GM12878 (cell line): ENCODE measurements at regions not wholly inside any gene's neighbourhood (a gene's known extent, or its start where the extent isn't known, plus 50 kb on each side); places are given as distances from the start of the nearest gene placed in this dataset.

Experiments used
- ATAC-seq: fragments of 200-7000 bp; cut with Tn5 transposase; 3 replicates; pipeline ENCODE4 v1.9.1; 2020; ENCODE audit warnings: mild to moderate bottlenecking, moderate library complexity
- BruUV-seq: library from RNA; stranded (reverse); fragments of 400-500 nt; replicated peaks from 2 replicates; lab custom pipeline; 2021; lab: Mats Ljungman, UMichigan
- CTCF ChIA-PET: fragments of 300-600 bp; sonication (Branson Sonifier 250); formaldehyde crosslinking; extraction: SDS; loops from one replicate; lab custom pipeline; 2021; ENCODE audit warnings: inconsistent platforms; lab: Yijun Ruan, JAX
- POLR2A ChIA-PET: fragments of 350-600 bp; formaldehyde crosslinking; extraction: SDS; loops from one replicate; lab custom pipeline; 2021; ENCODE audit warnings: inconsistent platforms; lab: Charles Lee
- RAD21 ChIA-PET: fragments of 300-600 bp; sonication (Branson Sonifier 250); formaldehyde crosslinking; loops from one replicate; lab custom pipeline; 2023; ENCODE audit warnings: antibody characterized with exemption; ENCODE audit not compliant: unreplicated experiment; lab: Charles Lee
- SMC1A ChIA-PET: fragments of 300-600 bp; sonication (Branson Sonifier 250); formaldehyde crosslinking; loops from one replicate; lab custom pipeline; 2023; ENCODE audit not compliant: unreplicated experiment, uncharacterized antibody; lab: Charles Lee
- DNase-seq: peaks from one replicate; pipeline ENCODE4 v3.0.0-alpha.2; 2011; ENCODE audit warnings: low read depth, low spot score
- FAIRE-seq: peaks from 3 replicates; lab custom pipeline; 2011; peaks lifted over from hg19 to GRCh38; lab: Jason Lieb, UNC
- H2AFZ ChIP-seq: 2 replicates; pipeline ENCODE4 v1.6.0; 2011; ENCODE audit warnings: low read depth, low read length, control low read depth; ENCODE audit not compliant: control insufficient read depth
- H3K27ac ChIP-seq: 2 replicates; pipeline ENCODE4 v1.5.1; 2011; ENCODE audit warnings: control low read depth; ENCODE audit not compliant: control insufficient read depth, insufficient read depth
- H3K27me3 ChIP-seq, 2 experiments: replicated peaks in 1 of 2; 2 replicates each; pipeline versions ENCODE4 v1.6.0 to v1.6.1; 2011; ENCODE audit warnings: low read length in 1 of 2; ENCODE audit not compliant: control insufficient read depth in 2 of 2, insufficient read depth in 2 of 2
- H3K36me3 ChIP-seq, 2 experiments: 2 replicates each; pipeline ENCODE4 v1.5.1; 2011; ENCODE audit warnings: low read length in 1 of 2; ENCODE audit not compliant: control insufficient read depth in 2 of 2, insufficient read depth in 2 of 2
- H3K4me1 ChIP-seq: 2 replicates; pipeline ENCODE4 v1.6.1; 2011; ENCODE audit warnings: mild to moderate bottlenecking, low read length, moderate library complexity, mixed read lengths; ENCODE audit not compliant: control insufficient read depth, insufficient read depth
- H3K4me2 ChIP-seq: 2 replicates; pipeline ENCODE4 v1.6.0; 2011; ENCODE audit warnings: control low read depth; ENCODE audit not compliant: control insufficient read depth, insufficient read depth
- H3K4me3 ChIP-seq: fragments of 200-600 bp; sonication (generic); 2 replicates; pipeline ENCODE4 v1.5.1; 2016
- H3K79me2 ChIP-seq: 2 replicates; pipeline ENCODE4 v1.6.0; 2011; ENCODE audit warnings: low read length; ENCODE audit not compliant: control insufficient read depth, insufficient read depth
- H3K9ac ChIP-seq: 2 replicates; pipeline ENCODE4 v1.8.0; 2011; ENCODE audit warnings: low read length, control low read depth, mixed read lengths; ENCODE audit not compliant: control insufficient read depth, insufficient read depth
- H3K9me3 ChIP-seq: replicated peaks from 3 replicates; pipeline ENCODE4 v1.5.1; 2011; ENCODE audit warnings: mild to moderate bottlenecking, low read length; ENCODE audit not compliant: control insufficient read depth, insufficient read depth
- H4K20me1 ChIP-seq: 2 replicates; pipeline ENCODE4 v1.6.0; 2011; ENCODE audit not compliant: control insufficient read depth, insufficient read depth
- ASH2L ChIP-seq: fragments of 300-600, 200-600 bp; sonication (generic); IDR thresholded peaks from 2 replicates; pipeline ENCODE4 v1.6.1; 2017; ENCODE audit warnings: low read depth, mild to moderate bottlenecking, borderline replicate concordance
- CHD1 ChIP-seq: IDR thresholded peaks from 2 replicates; pipeline ENCODE4 v1.6.1; 2012; ENCODE audit warnings: low read depth, low read length, improper control_type of control experiment
- KAT2A ChIP-seq: conservative IDR thresholded peaks from 2 replicates; pipeline ENCODE4 v1.6.1; 2011; ENCODE audit warnings: low read depth, low read length; ENCODE audit not compliant: control insufficient read depth
- PAX5 ChIP-seq: IDR thresholded peaks from 2 replicates; pipeline ENCODE4 v1.6.1; 2011; ENCODE audit warnings: low read depth, low read length, borderline replicate concordance
- PML ChIP-seq: IDR thresholded peaks from 2 replicates; pipeline ENCODE4 v1.6.1; 2012; ENCODE audit warnings: low read length, inconsistent platforms
- POLR2A ChIP-seq: IDR thresholded peaks from 2 replicates; pipeline ENCODE4 v1.6.1; 2011; ENCODE audit warnings: low read depth, mild to moderate bottlenecking, low read length
- YY1 ChIP-seq: IDR thresholded peaks from 2 replicates; pipeline ENCODE4 v1.6.1; 2011; ENCODE audit warnings: low read depth, mild to moderate bottlenecking, low read length
- ZNF274 ChIP-seq: IDR thresholded peaks from one replicate; pipeline ENCODE4 v1.8.0; 2011; ENCODE audit not compliant: insufficient read length, insufficient read depth
- in situ Hi-C: fragments of 300-500 bp; cut with MboI; formaldehyde crosslinking; loops from 9 replicates; pipeline ENCODE4 v1.14.3; 2018; ENCODE audit warnings: mixed read lengths
- intact Hi-C: fragments of 100-400 bp; cut with micrococcal nuclease; formaldehyde crosslinking; loops from one replicate; pipeline ENCODE4 v1.14.2; 2022; ENCODE audit not compliant: unreplicated experiment
- TF ChIP-seq, protein P1 (sequence below): fragments of 150-350 bp; IDR thresholded peaks from 2 replicates; pipeline ENCODE4 v1.6.1; 2014; ENCODE audit warnings: mild to moderate bottlenecking, low read depth, low read length
- TF ChIP-seq, protein P2 (sequence below): IDR thresholded peaks from 2 replicates; pipeline ENCODE4 v1.6.1; 2012; ENCODE audit warnings: mild to moderate bottlenecking, low read depth, low read length
- TF ChIP-seq, protein P3 (sequence below): fragments of 450-650 bp; formaldehyde crosslinking; IDR thresholded peaks from 2 replicates; pipeline ENCODE4 v1.4.0; 2020; ENCODE audit warnings: mild to moderate bottlenecking, moderate library complexity

DNA sequence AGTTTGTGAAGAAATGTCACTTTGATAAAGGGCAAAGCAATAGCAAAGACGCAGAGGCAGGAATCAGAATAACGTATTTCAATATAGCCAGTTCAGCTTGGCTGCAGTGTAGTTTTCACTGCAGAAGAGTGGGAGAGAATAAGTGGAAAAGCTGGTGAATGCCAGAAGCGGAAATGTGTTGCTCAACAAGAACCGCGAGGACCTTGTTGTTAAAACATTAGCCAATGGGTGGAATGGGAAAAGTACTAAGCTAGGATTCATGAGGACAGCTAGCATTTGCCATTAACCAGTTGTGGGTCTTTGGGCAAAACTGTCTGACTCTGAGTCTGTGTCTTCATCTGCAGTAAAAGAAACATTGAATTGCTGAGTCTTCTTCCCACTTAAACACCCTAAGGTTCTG lies 292.9 kb upstream of the GRIP1 start (continued):
- TF ChIP-seq, protein P1, sequence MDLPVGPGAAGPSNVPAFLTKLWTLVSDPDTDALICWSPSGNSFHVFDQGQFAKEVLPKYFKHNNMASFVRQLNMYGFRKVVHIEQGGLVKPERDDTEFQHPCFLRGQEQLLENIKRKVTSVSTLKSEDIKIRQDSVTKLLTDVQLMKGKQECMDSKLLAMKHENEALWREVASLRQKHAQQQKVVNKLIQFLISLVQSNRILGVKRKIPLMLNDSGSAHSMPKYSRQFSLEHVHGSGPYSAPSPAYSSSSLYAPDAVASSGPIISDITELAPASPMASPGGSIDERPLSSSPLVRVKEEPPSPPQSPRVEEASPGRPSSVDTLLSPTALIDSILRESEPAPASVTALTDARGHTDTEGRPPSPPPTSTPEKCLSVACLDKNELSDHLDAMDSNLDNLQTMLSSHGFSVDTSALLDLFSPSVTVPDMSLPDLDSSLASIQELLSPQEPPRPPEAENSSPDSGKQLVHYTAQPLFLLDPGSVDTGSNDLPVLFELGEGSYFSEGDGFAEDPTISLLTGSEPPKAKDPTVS = no peak
- TF ChIP-seq POLR2A = no peak
- TF ChIP-seq ZNF274 = no peak
- no peak for TF ChIP-seq PAX5

DNA sequence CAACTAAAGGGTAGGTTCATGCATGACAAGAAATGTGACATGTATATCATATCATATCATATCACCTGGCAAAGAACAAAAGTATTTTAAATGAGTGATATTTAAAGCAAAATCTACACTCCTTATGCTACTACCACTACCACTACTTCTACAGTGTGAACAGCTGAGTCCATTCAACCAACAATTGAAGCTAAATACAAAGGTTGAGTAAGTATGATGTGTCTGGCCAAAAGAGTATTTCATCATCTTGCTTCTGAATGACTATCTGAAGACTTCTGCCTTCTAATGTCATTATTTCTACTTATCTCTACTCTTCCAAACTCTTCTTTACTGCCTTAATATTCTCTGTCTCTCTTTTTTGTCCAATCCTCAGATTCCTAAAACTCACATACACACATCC lies 292.6 kb upstream of the CAND1 start:
- Histone ChIP-seq H3K36me3 (no peaks in the 10 kb centered on the region), H4K20me1 (no peaks in the 10 kb centered on the region), H2AFZ (no peak overlapping the region), H3K27me3 (no peaks in the 10 kb centered on the region), H3K27ac (no peak overlapping the region), H3K9me3 (no peaks in the 10 kb centered on the region), H3K4me3 (no peak overlapping the region), H3K4me1 (no peaks in the 10 kb centered on the region), H3K9ac (no peak overlapping the region), H3K4me2 (no peak overlapping the region), H3K79me2 (no peaks in the 10 kb centered on the region)
- no TSS peak for BruUV-seq
- no peak for FAIRE-seq
- no peak for ATAC-seq
- no peak for TF ChIP-seq KAT2A
- TF ChIP-seq, protein P2, sequence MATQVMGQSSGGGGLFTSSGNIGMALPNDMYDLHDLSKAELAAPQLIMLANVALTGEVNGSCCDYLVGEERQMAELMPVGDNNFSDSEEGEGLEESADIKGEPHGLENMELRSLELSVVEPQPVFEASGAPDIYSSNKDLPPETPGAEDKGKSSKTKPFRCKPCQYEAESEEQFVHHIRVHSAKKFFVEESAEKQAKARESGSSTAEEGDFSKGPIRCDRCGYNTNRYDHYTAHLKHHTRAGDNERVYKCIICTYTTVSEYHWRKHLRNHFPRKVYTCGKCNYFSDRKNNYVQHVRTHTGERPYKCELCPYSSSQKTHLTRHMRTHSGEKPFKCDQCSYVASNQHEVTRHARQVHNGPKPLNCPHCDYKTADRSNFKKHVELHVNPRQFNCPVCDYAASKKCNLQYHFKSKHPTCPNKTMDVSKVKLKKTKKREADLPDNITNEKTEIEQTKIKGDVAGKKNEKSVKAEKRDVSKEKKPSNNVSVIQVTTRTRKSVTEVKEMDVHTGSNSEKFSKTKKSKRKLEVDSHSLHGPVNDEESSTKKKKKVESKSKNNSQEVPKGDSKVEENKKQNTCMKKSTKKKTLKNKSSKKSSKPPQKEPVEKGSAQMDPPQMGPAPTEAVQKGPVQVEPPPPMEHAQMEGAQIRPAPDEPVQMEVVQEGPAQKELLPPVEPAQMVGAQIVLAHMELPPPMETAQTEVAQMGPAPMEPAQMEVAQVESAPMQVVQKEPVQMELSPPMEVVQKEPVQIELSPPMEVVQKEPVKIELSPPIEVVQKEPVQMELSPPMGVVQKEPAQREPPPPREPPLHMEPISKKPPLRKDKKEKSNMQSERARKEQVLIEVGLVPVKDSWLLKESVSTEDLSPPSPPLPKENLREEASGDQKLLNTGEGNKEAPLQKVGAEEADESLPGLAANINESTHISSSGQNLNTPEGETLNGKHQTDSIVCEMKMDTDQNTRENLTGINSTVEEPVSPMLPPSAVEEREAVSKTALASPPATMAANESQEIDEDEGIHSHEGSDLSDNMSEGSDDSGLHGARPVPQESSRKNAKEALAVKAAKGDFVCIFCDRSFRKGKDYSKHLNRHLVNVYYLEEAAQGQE = no peak
- TF ChIP-seq ASH2L = no peak
- TF ChIP-seq, protein P3, sequence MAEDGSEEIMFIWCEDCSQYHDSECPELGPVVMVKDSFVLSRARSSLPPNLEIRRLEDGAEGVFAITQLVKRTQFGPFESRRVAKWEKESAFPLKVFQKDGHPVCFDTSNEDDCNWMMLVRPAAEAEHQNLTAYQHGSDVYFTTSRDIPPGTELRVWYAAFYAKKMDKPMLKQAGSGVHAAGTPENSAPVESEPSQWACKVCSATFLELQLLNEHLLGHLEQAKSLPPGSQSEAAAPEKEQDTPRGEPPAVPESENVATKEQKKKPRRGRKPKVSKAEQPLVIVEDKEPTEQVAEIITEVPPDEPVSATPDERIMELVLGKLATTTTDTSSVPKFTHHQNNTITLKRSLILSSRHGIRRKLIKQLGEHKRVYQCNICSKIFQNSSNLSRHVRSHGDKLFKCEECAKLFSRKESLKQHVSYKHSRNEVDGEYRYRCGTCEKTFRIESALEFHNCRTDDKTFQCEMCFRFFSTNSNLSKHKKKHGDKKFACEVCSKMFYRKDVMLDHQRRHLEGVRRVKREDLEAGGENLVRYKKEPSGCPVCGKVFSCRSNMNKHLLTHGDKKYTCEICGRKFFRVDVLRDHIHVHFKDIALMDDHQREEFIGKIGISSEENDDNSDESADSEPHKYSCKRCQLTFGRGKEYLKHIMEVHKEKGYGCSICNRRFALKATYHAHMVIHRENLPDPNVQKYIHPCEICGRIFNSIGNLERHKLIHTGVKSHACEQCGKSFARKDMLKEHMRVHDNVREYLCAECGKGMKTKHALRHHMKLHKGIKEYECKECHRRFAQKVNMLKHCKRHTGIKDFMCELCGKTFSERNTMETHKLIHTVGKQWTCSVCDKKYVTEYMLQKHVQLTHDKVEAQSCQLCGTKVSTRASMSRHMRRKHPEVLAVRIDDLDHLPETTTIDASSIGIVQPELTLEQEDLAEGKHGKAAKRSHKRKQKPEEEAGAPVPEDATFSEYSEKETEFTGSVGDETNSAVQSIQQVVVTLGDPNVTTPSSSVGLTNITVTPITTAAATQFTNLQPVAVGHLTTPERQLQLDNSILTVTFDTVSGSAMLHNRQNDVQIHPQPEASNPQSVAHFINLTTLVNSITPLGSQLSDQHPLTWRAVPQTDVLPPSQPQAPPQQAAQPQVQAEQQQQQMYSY (CRISPR knock-in tag) = no peak
- TF ChIP-seq YY1 = no peak
- no peak for TF ChIP-seq CHD1
- no peak for TF ChIP-seq PML
- ChIA-PET SMC1A (no interaction called here), RAD21 (no interaction called here), POLR2A (no interaction called here), CTCF (interaction anchor here (0.6 kb wide), 1 partner anchor 52 kb away, joined by 3 read pairs; no protein-coding TSS in a partner anchor)
- DNase-seq = no peak
- intact Hi-C loops (no loop called here), in situ Hi-C loops (no loop called here)
